NCI-H345 treated with DMSO at 0.1 percent for 48 hours (cell line): ENCODE measurements at regions not wholly inside any gene's neighbourhood (a gene's known extent, or its start where the extent isn't known, plus 50 kb on each side); places are given as distances from the start of the nearest gene placed in this dataset.

Source experiments
- DNase-seq: peaks from one replicate; lab custom pipeline; 2025; ENCODE audit not compliant: unreplicated experiment; lab: John Stamatoyannopoulos, UW

- no peak for DNase-seq
Observed at GRCh38 chr17:79184219-79184618, 109.6 kb downstream of the ENGASE start.

- peak; percentile 26 for DNase-seq
Observed at GRCh38 chr17:79183293-79184158, 108.9 kb downstream of the ENGASE start.

GRCh38 chr17:79183043-79183292 lies 108.3 kb downstream of the ENGASE start:
- DNase-seq = no peak

- no peak for DNase-seq
Observed at GRCh38 chr17:79182176-79183042, 107.8 kb downstream of the ENGASE start.

DNA sequence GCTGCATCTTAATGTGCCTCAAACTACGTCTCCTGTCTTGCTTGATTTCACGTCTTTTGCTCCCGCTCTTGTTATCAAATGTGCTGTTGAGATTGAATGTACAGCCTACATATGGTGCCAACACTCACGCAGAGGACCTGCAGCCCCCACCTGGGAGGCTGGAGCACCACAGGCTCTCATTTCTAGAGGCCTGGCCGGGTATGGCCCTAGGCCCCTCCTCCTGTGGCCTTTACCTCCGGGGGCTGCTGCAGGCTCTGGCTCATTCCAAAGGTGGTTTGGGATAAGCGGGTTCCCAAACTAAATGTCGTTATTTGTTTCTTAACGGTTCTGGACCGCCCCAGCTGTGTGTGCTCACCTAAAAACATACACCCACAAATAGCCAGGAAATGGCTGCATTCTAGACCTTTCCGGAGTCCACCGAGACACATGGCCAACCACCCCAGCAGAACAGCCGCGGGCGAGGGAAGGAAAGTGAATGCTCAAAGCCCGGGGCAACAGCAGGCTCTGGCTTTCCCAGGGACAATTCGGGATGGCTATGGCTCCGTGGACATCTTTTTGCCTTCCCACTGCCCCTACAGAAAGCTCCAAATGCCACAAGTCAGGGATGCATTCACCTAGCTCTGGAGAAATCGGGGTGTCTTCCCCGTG lies 105.9 kb downstream of the ENGASE start:
- DNase-seq = no peak

GRCh38 chr17:79179334-79179733 lies 104.7 kb downstream of the ENGASE start:
- no peak for DNase-seq

GRCh38 chr17:79177877-79178276 lies 103.3 kb downstream of the ENGASE start:
- no peak for DNase-seq

DNA sequence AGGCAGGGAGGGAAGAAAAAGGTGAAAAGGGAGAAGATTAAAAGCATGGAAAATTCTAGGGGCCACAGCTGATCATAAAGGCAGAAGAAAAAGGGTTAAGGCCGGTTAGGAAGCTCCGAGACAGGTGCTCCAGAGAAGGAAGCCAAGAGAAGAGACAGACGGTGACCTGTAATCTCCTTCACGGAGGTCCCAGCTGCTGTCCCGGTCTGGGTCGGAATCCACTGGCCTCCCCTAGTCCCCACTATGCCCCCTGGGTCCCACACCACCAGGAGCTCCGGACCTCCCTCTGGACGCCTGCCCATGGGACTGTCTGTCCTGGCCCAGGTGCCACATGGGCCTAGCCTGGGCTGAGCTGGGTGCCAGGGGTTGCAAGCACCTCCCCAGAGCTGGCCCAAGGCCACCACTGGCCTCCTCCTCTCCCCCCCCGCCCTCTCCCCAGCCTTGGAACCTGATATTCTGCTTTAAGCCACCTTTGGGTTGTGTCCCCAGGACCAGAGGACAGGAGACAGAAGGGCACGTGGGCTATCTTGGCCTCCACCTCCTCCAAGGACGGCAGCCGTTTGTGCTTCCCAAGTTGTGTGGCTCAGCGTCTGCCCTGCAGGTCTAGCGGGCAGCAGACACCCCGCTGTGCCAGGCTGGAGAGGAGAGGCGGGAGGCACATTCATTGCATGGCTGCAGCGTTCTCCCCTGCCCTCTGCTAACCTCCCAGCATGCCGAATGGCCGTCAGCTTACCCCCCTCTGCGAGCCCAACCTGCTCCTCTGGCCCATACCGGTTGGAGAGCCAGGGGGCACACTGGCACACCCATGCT lies 102.4 kb downstream of the ENGASE start:
- DNase-seq = no peak

GRCh38 chr17:79174905-79175856 lies 100.6 kb downstream of the ENGASE start:
- no peak for DNase-seq

DNA sequence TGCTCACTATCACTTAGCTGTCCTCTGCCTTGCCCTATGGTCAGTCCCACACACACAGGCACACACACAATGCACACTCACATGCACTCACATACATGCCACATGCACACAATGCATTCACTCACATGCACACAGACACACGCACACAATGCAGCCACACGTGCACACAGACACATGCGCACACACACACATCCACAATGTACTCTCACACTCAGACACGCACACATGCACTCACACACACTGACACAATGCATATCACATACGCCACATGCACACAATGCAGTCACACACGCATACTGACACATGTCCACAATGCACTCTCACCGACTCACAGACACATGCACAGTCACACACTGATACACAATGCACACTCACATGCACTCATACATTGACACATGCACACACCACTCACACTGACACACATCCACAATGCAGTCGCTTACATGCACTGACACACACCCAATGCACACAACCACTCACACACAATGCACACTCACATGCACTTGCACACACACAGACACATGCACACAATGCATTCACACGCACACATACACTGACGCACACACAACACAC lies 99.7 kb downstream of the ENGASE start:
- DNase-seq = no peak

- no peak for DNase-seq
Observed at GRCh38 chr17:79171188-79171587, 96.6 kb downstream of the ENGASE start.

DNA sequence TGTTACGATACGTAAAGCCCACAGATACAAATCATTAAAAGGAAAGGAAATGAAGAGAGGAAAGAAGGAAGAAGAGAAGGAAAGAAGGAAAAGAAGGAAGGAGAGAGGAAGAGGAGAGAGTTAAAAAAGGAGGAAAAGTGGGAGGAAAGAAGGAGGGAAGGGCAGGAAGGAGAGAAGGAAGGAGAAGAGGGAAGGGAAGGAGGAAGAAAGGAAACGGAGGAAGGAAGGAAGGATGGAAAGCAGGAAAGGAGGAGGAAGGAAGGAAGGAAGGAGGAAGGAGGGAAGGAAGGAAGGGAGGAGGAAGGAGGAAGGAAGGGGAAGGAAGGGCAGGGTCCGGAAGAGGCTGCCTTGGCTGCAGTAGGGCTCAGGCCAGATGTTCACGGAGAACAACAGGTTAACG lies 95.2 kb downstream of the ENGASE start:
- no peak for DNase-seq

DNA sequence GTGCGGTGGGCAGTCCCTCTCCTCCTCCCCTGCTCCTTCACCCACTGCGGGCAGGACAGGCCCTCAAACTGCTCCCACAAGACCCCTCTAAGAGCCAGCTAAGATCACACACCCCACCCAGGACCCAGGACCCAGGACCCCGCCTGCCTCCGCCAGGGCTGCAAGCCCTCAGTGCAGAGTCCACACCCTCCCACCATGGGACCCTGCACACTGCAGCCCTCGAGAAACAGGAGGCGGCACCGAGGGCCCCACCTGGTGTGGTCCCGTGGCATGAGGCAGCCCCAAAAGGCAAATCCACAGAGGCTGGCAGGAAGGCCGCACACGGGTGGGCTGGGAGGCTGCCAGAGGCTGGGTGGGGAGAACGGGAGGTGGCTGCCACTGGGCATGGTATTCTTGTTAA lies 94.7 kb downstream of the ENGASE start:
- no peak for DNase-seq

DNA sequence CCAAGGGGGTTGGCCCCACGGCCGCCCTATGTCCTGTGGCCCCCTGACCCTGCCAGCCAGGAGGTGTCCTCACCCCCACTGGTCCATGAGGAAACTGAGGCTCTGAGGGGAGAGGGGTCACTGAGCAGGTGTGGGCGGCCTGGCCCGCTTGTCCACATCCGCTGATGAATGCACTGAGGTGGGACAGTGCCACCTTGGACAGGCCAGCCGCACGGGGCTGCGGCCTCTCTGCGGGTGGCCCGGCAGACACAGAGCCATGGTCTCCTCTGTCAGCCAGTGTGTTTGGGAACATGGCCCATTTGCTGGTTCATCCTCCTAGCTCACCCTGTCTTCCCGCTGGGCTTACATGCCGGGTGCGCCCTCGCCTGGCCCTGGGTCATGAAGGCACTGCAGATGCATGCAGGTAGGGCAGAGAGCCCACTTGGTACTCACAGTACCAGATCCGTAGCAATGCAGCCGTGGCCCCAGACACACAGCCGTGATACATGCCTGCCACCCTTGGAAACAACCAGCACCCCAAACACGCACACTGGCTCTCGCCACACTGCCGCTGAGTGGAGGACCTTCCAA lies 93.9 kb downstream of the ENGASE start:
- DNase-seq = no peak

- no peak for DNase-seq
Observed at GRCh38 chr17:79167486-79167885, 92.9 kb downstream of the ENGASE start.

- no peak for DNase-seq
Observed at GRCh38 chr17:79165756-79166473, 91.3 kb downstream of the ENGASE start.

GRCh38 chr17:79164913-79165695 lies 90.5 kb downstream of the ENGASE start:
- DNase-seq = peak; percentile 23

DNA sequence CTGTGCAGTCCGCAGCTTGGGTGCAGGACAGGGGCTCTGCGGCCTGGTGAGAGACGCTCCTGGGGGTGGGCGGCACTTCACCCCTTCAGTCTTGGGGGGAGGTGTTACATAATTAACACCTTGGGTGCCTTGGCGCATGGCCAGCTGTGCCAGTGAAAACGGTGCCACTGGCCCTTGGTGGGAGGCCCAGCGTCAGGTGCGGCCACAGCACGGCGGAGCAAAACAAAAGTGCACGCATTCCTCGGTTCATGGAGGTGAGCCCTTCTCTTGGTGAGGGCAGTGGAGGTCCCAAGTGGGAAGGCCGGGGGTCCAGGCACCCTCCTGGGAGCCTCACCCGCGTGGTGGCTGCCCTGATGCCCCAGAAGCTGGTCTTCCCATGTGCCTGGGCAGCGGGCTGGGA lies 89.8 kb downstream of the ENGASE start:
- DNase-seq = no peak
